ENCODE measurements at regions not wholly inside any gene's neighbourhood (a gene's known extent, or its start where the extent isn't known, plus 50 kb on each side); places are given as distances from the start of the nearest gene placed in this dataset.

DNA sequence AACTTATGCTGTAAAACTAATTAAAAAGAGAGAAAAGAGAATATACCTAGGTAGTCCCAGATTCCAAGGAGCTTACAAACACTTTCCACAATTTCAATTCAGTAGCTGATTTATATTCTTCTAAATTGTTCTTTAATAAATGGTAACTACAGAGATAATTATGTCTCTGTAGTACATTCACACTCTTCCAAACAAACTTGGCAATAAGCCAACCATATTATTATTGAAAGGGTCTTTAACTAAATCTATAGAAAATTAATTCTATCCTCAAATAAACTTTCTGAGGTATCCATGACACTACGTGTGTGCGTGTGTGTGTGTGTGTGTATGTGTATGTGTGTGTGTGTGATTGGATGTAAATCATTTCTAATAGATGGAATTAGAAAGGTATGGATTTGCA is 217.4 kb upstream of the EYS start:
- H3K4me2 ChIP-seq (ENCODE audit: control insufficient read depth, insufficient read depth): no peak overlapping the region
- SMC1A ChIA-PET (ENCODE audit: uncharacterized antibody, unreplicated experiment): interaction anchor here (1.0 kb wide), 1 partner anchor 136 kb away, joined by 3 read pairs; no protein-coding TSS in a partner anchor
- WGBS (ENCODE audit: insufficient coverage, insufficient replicate concordance, low lambda C conversion rate, missing lambda C conversion rate): 84% methylated on average over 2 of the region's 2 CpGs
- RAD21 ChIA-PET (ENCODE audit: unreplicated experiment): interaction anchor here (1.0 kb wide), 1 partner anchor 25 kb away, joined by 3 read pairs; no protein-coding TSS in a partner anchor
- no peak for DNase-seq (ENCODE audit: low read depth, low spot score)
- intact Hi-C loops (cut with micrococcal nuclease; ENCODE audit: unreplicated experiment): loop anchor here (5.0 kb wide), 1 partner anchor 78 kb away; no protein-coding TSS in a partner anchor
- no peak for TF ChIP-seq RELA (IDR thresholded peaks at IDR 0.05; ENCODE audit: borderline replicate concordance, partially characterized antibody)
- TF ChIP-seq MXI1 (IDR thresholded peaks at IDR 0.05; ENCODE audit: low read depth, low read length): no peak
- TF ChIP-seq, protein P1, sequence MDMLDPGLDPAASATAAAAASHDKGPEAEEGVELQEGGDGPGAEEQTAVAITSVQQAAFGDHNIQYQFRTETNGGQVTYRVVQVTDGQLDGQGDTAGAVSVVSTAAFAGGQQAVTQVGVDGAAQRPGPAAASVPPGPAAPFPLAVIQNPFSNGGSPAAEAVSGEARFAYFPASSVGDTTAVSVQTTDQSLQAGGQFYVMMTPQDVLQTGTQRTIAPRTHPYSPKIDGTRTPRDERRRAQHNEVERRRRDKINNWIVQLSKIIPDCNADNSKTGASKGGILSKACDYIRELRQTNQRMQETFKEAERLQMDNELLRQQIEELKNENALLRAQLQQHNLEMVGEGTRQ (IDR thresholded peaks at IDR 0.05; ENCODE audit: borderline replicate concordance, low read depth, low read length): no peak
- no peak for TF ChIP-seq IKZF1 (conservative IDR thresholded peaks at IDR 0.05)
- TF ChIP-seq, protein P2, sequence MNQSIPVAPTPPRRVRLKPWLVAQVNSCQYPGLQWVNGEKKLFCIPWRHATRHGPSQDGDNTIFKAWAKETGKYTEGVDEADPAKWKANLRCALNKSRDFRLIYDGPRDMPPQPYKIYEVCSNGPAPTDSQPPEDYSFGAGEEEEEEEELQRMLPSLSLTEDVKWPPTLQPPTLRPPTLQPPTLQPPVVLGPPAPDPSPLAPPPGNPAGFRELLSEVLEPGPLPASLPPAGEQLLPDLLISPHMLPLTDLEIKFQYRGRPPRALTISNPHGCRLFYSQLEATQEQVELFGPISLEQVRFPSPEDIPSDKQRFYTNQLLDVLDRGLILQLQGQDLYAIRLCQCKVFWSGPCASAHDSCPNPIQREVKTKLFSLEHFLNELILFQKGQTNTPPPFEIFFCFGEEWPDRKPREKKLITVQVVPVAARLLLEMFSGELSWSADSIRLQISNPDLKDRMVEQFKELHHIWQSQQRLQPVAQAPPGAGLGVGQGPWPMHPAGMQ (IDR thresholded peaks at IDR 0.05; ENCODE audit: borderline replicate concordance): no peak
- TF ChIP-seq POLR2AphosphoS2 (IDR thresholded peaks at IDR 0.05; ENCODE audit: low read depth, low read length): no peak
- no peak for TF ChIP-seq ETV6 (conservative IDR thresholded peaks at IDR 0.05 in 1 of 2, IDR thresholded peaks at IDR 0.05 in 1 of 2; ENCODE audit: borderline replicate concordance in 1 of 2, low read depth in 1 of 2)
- no peak for TF ChIP-seq ASH2L (IDR thresholded peaks at IDR 0.05; ENCODE audit: borderline replicate concordance, low read depth)
- no peak for TF ChIP-seq HCFC1 (IDR thresholded peaks at IDR 0.05; ENCODE audit: low read length)
- TF ChIP-seq ATF7 (IDR thresholded peaks at IDR 0.05; ENCODE audit: low read depth): no peak
- TF ChIP-seq SMAD1 (IDR thresholded peaks at IDR 0.05; ENCODE audit: low read depth, partially characterized antibody): no peak
- TF ChIP-seq POLR2AphosphoS5 (IDR thresholded peaks at IDR 0.05; ENCODE audit: low read length): no peak
- no peak for TF ChIP-seq PAX5 (IDR thresholded peaks at IDR 0.05; ENCODE audit: borderline replicate concordance, low read depth, low read length)
- CTCF ChIA-PET: interaction anchor here (1.2 kb wide), 1 partner anchor 11 kb away, joined by 3 read pairs; no protein-coding TSS in a partner anchor
- H3K27ac ChIP-seq (ENCODE audit: control insufficient read depth, insufficient read depth): no peak overlapping the region
- H3K36me3 ChIP-seq (ENCODE audit: control insufficient read depth in 2 of 2, insufficient read depth in 2 of 2, low read length in 1 of 2): no peaks in the 10 kb centered on the region
- no peaks in the 10 kb centered on the region for H3K79me2 ChIP-seq (ENCODE audit: control insufficient read depth, insufficient read depth, low read length)
- in situ Hi-C loops (cut with MboI): no loop called here
- FAIRE-seq: no peak
- no peaks in the 10 kb centered on the region for H3K9me3 ChIP-seq (replicated peaks; ENCODE audit: control insufficient read depth, insufficient read depth, low read length)
- H3K4me3 ChIP-seq: no peak overlapping the region
- BruUV-seq (replicated peaks): no TSS peak
- no peak overlapping the region for H2AFZ ChIP-seq (ENCODE audit: control insufficient read depth, low read depth, low read length)
- H3K9ac ChIP-seq (ENCODE audit: control insufficient read depth, insufficient read depth, low read length): no peak overlapping the region
- POLR2A ChIA-PET: no interaction called here
- H3K27me3 ChIP-seq (replicated peaks in 1 of 2; ENCODE audit: control insufficient read depth in 2 of 2, insufficient read depth in 2 of 2, low read length in 1 of 2): no peaks in the 10 kb centered on the region
- ATAC-seq: no peak
- H4K20me1 ChIP-seq (ENCODE audit: control insufficient read depth, insufficient read depth): no peaks in the 10 kb centered on the region
- no peaks in the 10 kb centered on the region for H3K4me1 ChIP-seq (ENCODE audit: control insufficient read depth, insufficient read depth, low read length)
